Fibroblast of lung (primary cell): ENCODE measurements at regions not wholly inside any gene's neighbourhood (a gene's known extent, or its start where the extent isn't known, plus 50 kb on each side); places are given as distances from the start of the nearest gene placed in this dataset.
"Not testable (repeated sequence)": the region's sequence is repeated elsewhere in the genome, so short reads cannot be mapped to it uniquely, and the experiment has no call there.

ENCODE experiments used
- CTCF ChIP-seq, 2 donors: IDR thresholded peaks in 1 of 2; conservative IDR thresholded peaks in 1 of 2; 1 replicate in 1 of 2; 2 replicates in 1 of 2; pipeline ENCODE4 v1.5.1; 2011 to 2012; ENCODE audit warnings: low read length in 2 of 2, control low read depth in 1 of 2, inconsistent platforms in 1 of 2, low read depth in 1 of 2, mild to moderate bottlenecking in 1 of 2
- EZH2 ChIP-seq: IDR thresholded peaks from 2 replicates; pipeline ENCODE4 v1.5.1; 2012; ENCODE audit warnings: low read length, control low read depth, mild to moderate bottlenecking; ENCODE audit errors: missing control alignments

GRCh38 chr4:77279114-77279513 is 122.1 kb downstream of the CCNG2 start:
- not testable (repeated sequence) for TF ChIP-seq CTCF (conservative IDR thresholded peaks at IDR 0.05 in 1 of 2, IDR thresholded peaks at IDR 0.05 in 1 of 2; ENCODE audit: low read depth in 1 of 2, low read length in 2 of 2); EZH2
